ENCODE measurements at regions not wholly inside any gene's neighbourhood (a gene's known extent, or its start where the extent isn't known, plus 50 kb on each side); places are given as distances from the start of the nearest gene placed in this dataset.
"Not testable (repeated sequence)": the region's sequence is repeated elsewhere in the genome, so short reads cannot be mapped to it uniquely, and the experiment has no call there.

- Mint-ChIP-seq H3K4me3 (ENCODE audit: unreplicated experiment) (no peak overlapping the region), H3K27me3 (ENCODE audit: low read depth) (no peaks in the 10 kb centered on the region), H3K4me1 (ENCODE audit: low read depth) (peaks cover 3% of the 10 kb centered on the region), H3K27ac (ENCODE audit: unreplicated experiment) (no peak overlapping the region), H3K36me3 (ENCODE audit: low read depth) (no peaks in the 10 kb centered on the region), H3K9me3 (ENCODE audit: low read depth) (no peaks in the 10 kb centered on the region)
- TF ChIP-seq CTCF (IDR thresholded peaks at IDR 0.05): no peak
- DNase-seq (ENCODE audit: low spot score): no peak
These were observed 1360.4 kb downstream of the BRINP3 start for GRCh38 chr1:189117072-189117770.

GRCh38 chr1:189121941-189122340 lies 1355.7 kb downstream of the BRINP3 start:
- no peak for DNase-seq (ENCODE audit: low spot score)
- H3K4me1 Mint-ChIP-seq (ENCODE audit: low read depth): peaks cover 4% of the 10 kb centered on the region
- no peaks in the 10 kb centered on the region for H3K27me3 Mint-ChIP-seq (ENCODE audit: low read depth)
- H3K36me3 Mint-ChIP-seq (ENCODE audit: low read depth): no peaks in the 10 kb centered on the region
- TF ChIP-seq CTCF (IDR thresholded peaks at IDR 0.05): no peak
- H3K27ac Mint-ChIP-seq (ENCODE audit: unreplicated experiment): no peak overlapping the region
- H3K9me3 Mint-ChIP-seq (ENCODE audit: low read depth): peaks cover 15% of the 10 kb centered on the region
- no peak overlapping the region for H3K4me3 Mint-ChIP-seq (ENCODE audit: unreplicated experiment)

GRCh38 chr1:189125694-189126093 lies 1352.0 kb downstream of the BRINP3 start:
- Mint-ChIP-seq H3K9me3 (ENCODE audit: low read depth) (peaks cover 15% of the 10 kb centered on the region), H3K36me3 (ENCODE audit: low read depth) (no peaks in the 10 kb centered on the region), H3K4me3 (ENCODE audit: unreplicated experiment) (no peak overlapping the region), H3K4me1 (ENCODE audit: low read depth) (peaks cover 4% of the 10 kb centered on the region), H3K27me3 (ENCODE audit: low read depth) (no peaks in the 10 kb centered on the region), H3K27ac (ENCODE audit: unreplicated experiment) (no peak overlapping the region)
- no peak for DNase-seq (ENCODE audit: low spot score)
- TF ChIP-seq CTCF (IDR thresholded peaks at IDR 0.05): no peak

- no peak overlapping the region for H3K27ac Mint-ChIP-seq (ENCODE audit: unreplicated experiment)
- H3K4me1 Mint-ChIP-seq (ENCODE audit: low read depth): no peaks in the 10 kb centered on the region
- no peak for TF ChIP-seq CTCF (IDR thresholded peaks at IDR 0.05)
- no peaks in the 10 kb centered on the region for H3K9me3 Mint-ChIP-seq (ENCODE audit: low read depth)
- no peaks in the 10 kb centered on the region for H3K27me3 Mint-ChIP-seq (ENCODE audit: low read depth)
- no peaks in the 10 kb centered on the region for H3K36me3 Mint-ChIP-seq (ENCODE audit: low read depth)
- H3K4me3 Mint-ChIP-seq (ENCODE audit: unreplicated experiment): no peak overlapping the region
- no peak for DNase-seq (ENCODE audit: low spot score)
These were observed 1346.1 kb downstream of the BRINP3 start for GRCh38 chr1:189131576-189131975.

GRCh38 chr1:189139748-189140147 lies 1337.9 kb downstream of the BRINP3 start:
- not testable (repeated sequence) for H3K4me1 Mint-ChIP-seq (ENCODE audit: low read depth); H3K9me3 Mint-ChIP-seq (ENCODE audit: low read depth); H3K36me3 Mint-ChIP-seq (ENCODE audit: low read depth); DNase-seq (ENCODE audit: low spot score); H3K27ac Mint-ChIP-seq (ENCODE audit: unreplicated experiment); H3K27me3 Mint-ChIP-seq (ENCODE audit: low read depth); H3K4me3 Mint-ChIP-seq (ENCODE audit: unreplicated experiment)

- peaks cover 3% of the 10 kb centered on the region for H3K27me3 Mint-ChIP-seq (ENCODE audit: low read depth)
- no peak for TF ChIP-seq CTCF (IDR thresholded peaks at IDR 0.05)
- no peaks in the 10 kb centered on the region for H3K4me1 Mint-ChIP-seq (ENCODE audit: low read depth)
- no peaks in the 10 kb centered on the region for H3K9me3 Mint-ChIP-seq (ENCODE audit: low read depth)
- DNase-seq (ENCODE audit: low spot score): no peak
- H3K27ac Mint-ChIP-seq (ENCODE audit: unreplicated experiment): no peak overlapping the region
- H3K36me3 Mint-ChIP-seq (ENCODE audit: low read depth): no peaks in the 10 kb centered on the region
- no peak overlapping the region for H3K4me3 Mint-ChIP-seq (ENCODE audit: unreplicated experiment)
These were observed 1336.6 kb downstream of the BRINP3 start for GRCh38 chr1:189141056-189141455.

Data from chondrocyte (in vitro differentiated cells).